Neural cell (in vitro differentiated cells): ENCODE measurements at regions not wholly inside any gene's neighbourhood (a gene's known extent, or its start where the extent isn't known, plus 50 kb on each side); places are given as distances from the start of the nearest gene placed in this dataset.

ENCODE experiments used
- CTCF ChIP-seq: fragments of 450-650 bp; IDR thresholded peaks from 2 replicates; pipeline ENCODE4 v1.5.1; 2014; ENCODE audit warnings: antibody characterized with exemption, mild to moderate bottlenecking, moderate library complexity; ENCODE audit not compliant: poor library complexity, severe bottlenecking
- EP300 ChIP-seq: fragments of 450-650 bp; conservative IDR thresholded peaks from 2 replicates; pipeline ENCODE4 v1.6.1; 2014; ENCODE audit warnings: antibody characterized with exemption, mild to moderate bottlenecking, moderate library complexity; ENCODE audit not compliant: poor library complexity, severe bottlenecking
- EZH2 ChIP-seq: fragments of 200-600, 300-800 bp; shearing (Covaris generic), sonication (generic); IDR thresholded peaks from 2 replicates; pipeline ENCODE4 v1.6.1; 2014; ENCODE audit warnings: antibody characterized with exemption, low read length, borderline replicate concordance, mild to moderate bottlenecking; ENCODE audit not compliant: insufficient read depth, poor library complexity, severe bottlenecking
- MXI1 ChIP-seq: fragments of 450-650 bp; conservative IDR thresholded peaks from 2 replicates; pipeline ENCODE4 v1.6.1; 2014; ENCODE audit warnings: antibody characterized with exemption, mild to moderate bottlenecking; ENCODE audit not compliant: poor library complexity, severe bottlenecking
- POLR2AphosphoS5 ChIP-seq: IDR thresholded peaks from 2 replicates; pipeline ENCODE4 v1.6.1; 2012
- RAD21 ChIP-seq: fragments of 450-650 bp; conservative IDR thresholded peaks from 2 replicates; pipeline ENCODE4 v1.6.1; 2014; ENCODE audit warnings: antibody characterized with exemption, mild to moderate bottlenecking, moderate library complexity
- REST ChIP-seq: IDR thresholded peaks from 2 replicates; pipeline ENCODE4 v1.6.1; 2012; ENCODE audit warnings: borderline replicate concordance
- SMC3 ChIP-seq: fragments of 450-650 bp; conservative IDR thresholded peaks from 2 replicates; pipeline ENCODE4 v1.6.1; 2014; ENCODE audit warnings: antibody characterized with exemption, mild to moderate bottlenecking, moderate library complexity; ENCODE audit not compliant: poor library complexity
- TAF1 ChIP-seq: IDR thresholded peaks from 2 replicates; pipeline ENCODE4 v1.6.1; 2012; ENCODE audit warnings: low read depth

- TF ChIP-seq RAD21: no peak
- no peak for TF ChIP-seq CTCF
- no peak for TF ChIP-seq EP300
- no peak for TF ChIP-seq TAF1
- TF ChIP-seq POLR2AphosphoS5: no peak
- TF ChIP-seq REST: no peak
- TF ChIP-seq SMC3: no peak
- no peak for TF ChIP-seq EZH2
- no peak for TF ChIP-seq MXI1
Observed at GRCh38 chr14:38930898-38931297, 172.1 kb downstream of the SEC23A start.
